HG02610 (cell line): ENCODE measurements at regions not wholly inside any gene's neighbourhood (a gene's known extent, or its start where the extent isn't known, plus 50 kb on each side); places are given as distances from the start of the nearest gene placed in this dataset.
"Not testable (repeated sequence)": the region's sequence is repeated elsewhere in the genome, so short reads cannot be mapped to it uniquely, and the experiment has no call there.

ENCODE experiments used
- ATAC-seq: cut with Tn5 transposase; IDR thresholded peaks from one replicate; pipeline ENCODE4 v1.9.1; 2021; ENCODE audit warnings: mild to moderate bottlenecking, moderate library complexity; ENCODE audit not compliant: unreplicated experiment

- no peak for ATAC-seq
Measured at GRCh38 chr6:147667082-147667481, 158.6 kb downstream of the SAMD5 start.

DNA sequence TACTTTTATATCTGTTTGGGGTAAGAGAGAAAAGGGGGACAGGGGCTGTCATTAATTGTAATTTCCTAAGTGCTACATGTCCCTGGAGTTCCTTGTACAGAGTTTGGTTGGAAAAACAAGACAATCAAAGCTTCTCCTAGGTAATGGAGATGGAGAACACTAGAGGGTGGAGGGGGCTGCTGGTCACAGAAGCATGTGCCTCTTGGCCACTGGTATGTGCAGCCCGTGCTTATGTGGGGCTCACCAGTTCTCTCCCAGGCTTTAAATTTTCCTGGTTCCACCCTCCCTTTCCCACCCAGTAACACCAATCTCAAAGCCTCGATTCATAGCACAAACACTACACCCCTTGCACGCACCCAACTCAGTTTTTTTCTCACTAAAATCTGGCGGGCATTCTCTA, 165.6 kb downstream of the SAMD5 start:
- ATAC-seq: no peak

GRCh38 chr6:147674794-147675193, 166.3 kb downstream of the SAMD5 start:
- no peak for ATAC-seq

GRCh38 chr6:147675281-147675680, 166.8 kb downstream of the SAMD5 start:
- no peak for ATAC-seq

DNA sequence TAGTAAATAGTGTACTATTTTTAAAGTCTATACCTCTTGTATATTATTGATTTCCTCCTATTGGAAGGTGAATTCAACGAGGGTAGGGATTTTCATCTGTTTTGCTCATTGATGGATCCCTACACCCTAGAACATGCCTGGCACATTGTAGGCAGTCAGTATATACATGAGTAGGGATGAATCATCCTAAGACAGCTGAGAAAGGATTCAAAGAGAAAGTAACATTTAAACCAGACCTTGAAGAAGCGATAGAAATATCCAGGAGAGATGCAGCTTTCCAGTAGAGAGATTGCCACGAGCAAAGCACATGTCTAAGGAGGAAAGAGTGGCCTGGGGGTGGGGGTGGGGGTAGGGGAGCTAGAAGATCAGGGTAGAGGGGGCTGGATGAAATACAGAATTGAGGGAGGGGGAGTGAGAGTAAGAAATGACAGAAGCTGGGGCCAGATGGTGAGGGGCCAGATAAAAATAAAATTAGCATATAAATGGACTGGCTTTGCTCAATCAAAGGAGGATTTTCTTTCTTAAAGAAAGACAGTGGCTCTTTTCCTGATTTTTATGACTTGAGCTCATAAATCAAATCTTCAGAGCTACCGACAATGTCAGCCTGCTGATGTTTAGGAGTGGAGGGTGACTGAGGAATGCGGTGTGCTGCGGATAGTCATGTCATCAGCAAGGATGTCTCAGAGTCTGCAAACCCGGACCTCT, 168.2 kb downstream of the SAMD5 start:
- no peak for ATAC-seq

DNA sequence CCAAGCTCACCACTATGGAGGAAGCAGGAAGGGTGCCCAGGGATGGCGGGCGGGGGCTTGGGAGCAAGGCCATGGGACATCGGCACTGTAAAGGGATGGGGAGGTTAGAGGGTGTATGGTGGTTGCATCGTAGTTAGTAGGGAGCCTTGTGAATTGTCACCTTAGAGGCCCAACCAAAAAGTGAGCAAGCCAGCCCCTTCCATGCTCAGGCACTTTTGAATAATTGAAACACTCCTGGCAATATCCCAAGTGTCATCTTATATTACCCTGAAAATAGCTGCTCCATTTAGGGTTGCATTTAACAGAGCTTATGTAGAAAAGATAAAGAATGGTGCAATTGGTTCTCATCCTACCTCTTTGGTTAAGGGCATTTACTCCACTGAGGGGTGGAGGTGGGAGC, 169.2 kb downstream of the SAMD5 start:
- ATAC-seq: no peak

GRCh38 chr6:147678253-147678652, 169.8 kb downstream of the SAMD5 start:
- ATAC-seq: no peak

DNA sequence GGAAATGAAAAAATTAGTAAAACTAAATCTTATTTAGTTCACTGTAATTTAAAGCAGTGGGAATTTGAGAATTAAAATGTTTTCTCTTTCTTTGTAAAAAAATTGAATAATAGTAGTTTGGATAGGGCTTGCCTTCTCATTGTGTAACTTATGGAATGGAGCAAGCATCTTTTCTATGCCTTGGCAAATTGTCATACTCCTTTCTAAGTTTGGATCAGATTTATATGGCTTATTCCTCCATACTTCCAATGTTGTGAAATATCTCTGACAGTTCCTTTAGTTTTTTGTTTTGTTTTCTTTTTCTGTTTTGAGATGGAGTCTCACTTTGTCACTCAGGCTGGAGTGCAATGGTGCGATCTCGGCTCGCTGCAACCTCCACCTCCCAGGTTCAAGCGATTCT, 176.4 kb downstream of the SAMD5 start:
- no peak for ATAC-seq

- ATAC-seq: no peak
Measured at GRCh38 chr6:147689398-147689797, 180.9 kb downstream of the SAMD5 start.

- ATAC-seq: no peak
Measured at GRCh38 chr6:147691446-147691845, 183.0 kb downstream of the SAMD5 start.

GRCh38 chr6:147693181-147693580, 184.7 kb downstream of the SAMD5 start:
- no peak for ATAC-seq

GRCh38 chr6:147694556-147694955, 186.1 kb downstream of the SAMD5 start:
- ATAC-seq: not testable (repeated sequence)

DNA sequence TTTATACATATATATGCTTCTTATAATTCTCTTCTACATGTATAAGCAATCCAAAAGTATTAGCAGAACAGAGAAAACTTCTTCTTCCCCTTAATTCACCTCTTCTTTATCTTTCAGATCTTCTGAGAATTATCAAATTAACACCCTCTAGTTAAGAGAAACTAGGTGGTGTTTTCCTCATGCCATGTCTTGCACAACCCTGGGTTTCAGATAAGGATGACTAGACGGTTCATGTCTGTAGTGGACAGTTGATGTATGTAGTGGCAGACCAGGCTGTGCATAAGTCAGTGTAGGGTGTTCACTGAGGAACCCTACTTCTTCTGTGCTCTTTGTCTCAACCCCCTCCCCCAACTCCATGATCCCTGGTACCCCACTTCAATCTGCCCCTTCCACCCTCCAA, 187.3 kb downstream of the SAMD5 start:
- ATAC-seq: no peak

GRCh38 chr6:147699140-147699539, 190.7 kb downstream of the SAMD5 start:
- ATAC-seq: no peak

DNA sequence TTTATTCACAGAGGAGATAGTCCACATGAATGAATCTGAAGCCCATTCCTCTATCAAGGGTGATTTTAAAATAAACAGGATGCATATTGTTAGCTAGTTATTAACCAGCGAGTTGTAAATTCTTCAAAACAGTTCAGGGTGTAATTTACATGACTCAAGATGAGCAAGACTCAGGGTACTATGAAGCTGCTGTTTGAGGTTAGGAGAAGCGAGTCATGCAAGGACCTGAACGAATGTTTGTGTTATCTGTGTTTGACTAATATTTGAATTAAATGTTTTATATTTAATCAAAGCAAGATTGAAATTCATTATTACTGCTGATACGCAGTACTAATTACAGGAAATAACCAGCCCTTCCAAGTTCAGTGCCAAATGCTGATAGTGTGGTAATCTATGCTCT, 191.1 kb downstream of the SAMD5 start:
- ATAC-seq: no peak

DNA sequence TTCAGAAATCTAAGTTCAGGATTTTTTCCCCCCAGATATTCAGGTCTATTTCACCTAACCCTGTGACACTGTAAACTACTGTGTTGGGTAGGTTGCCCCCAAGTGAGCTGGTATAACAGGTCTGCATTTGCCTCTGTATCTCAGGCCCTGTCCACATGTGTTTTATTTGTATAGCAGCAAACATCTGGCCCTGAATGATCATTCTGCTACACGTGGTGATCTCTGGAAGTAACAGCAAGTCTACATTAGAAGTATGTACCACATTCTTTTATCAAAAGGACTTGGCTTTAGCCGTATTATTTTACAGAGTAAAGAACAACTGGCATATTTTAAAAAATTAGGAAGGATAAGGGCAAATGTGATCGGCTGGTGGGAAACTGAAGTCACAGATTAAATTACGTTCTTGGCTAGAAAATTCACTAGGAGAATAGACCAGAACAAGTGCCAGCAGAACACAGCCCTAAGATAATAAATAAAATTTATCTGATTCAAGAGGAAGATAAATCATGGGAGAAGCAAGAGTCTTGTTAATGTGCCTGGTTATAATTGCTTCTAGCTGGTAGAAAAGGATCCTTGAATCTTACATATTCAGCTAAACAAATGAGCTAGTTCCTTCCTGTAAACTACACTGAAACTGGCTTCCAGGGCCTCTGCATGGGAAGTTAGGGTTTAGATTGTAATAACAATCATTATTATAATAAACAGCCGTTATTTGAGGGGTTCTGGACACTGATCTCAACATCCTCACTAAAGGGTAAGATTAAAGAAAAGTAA, 192.1 kb downstream of the SAMD5 start:
- no peak for ATAC-seq

DNA sequence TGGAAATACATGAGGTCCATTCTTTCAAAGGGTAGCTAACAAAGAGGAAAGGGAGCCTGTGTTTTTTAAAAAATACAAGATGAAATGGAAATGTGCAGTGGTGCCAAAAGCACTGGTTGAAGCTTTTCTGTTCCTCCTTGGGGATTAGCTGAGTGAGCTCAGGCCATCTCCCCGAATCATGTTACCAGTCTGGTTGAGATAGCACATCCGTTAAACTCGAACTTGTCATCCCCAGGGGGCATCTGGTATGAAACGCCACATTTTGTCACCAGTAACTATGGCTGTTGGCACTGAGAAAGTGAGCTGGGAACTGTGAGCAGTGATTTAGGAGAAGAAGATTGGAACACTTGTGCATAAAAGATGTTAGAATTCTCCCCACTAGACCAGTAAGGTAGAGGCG, 196.2 kb downstream of the SAMD5 start:
- no peak for ATAC-seq

GRCh38 chr6:147707524-147707923, 199.0 kb downstream of the SAMD5 start:
- no peak for ATAC-seq

DNA sequence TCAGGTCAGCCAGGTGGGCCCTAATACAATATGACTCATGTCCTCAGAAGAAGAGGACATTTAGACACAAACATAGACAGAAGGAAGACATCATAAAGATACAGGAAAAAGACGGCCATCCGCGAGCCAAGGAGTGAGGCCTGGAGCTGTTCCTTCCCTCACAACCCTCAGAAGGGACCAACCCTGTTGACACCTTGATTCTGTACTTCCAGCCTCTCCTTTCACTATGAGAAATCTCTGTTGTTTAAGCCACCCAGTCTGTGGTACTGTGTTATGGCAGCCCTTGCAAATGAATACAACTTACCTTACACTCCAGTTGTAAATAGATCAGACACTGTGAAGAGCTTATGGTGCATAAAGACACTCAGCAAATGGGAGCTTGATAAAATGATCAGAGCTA, 199.7 kb downstream of the SAMD5 start:
- ATAC-seq: no peak

GRCh38 chr6:147709396-147710272, 201.1 kb downstream of the SAMD5 start:
- no peak for ATAC-seq

- no peak for ATAC-seq
Measured at GRCh38 chr6:147710890-147711289, 202.4 kb downstream of the SAMD5 start.

- no peak for ATAC-seq
Measured at GRCh38 chr6:147711476-147711875, 203.0 kb downstream of the SAMD5 start.
